Breast epithelium (tissue), 4 donors: ENCODE measurements at regions not wholly inside any gene's neighbourhood (a gene's known extent, or its start where the extent isn't known, plus 50 kb on each side); places are given as distances from the start of the nearest gene placed in this dataset.

ENCODE experiments used
- DNase-seq, 2 donors: peaks; one replicate each; pipeline ENCODE4 v3.0.0-alpha.2; 2019; ENCODE audit warnings: low spot score in 2 of 2
- H3K27ac ChIP-seq, 2 donors: fragments of 200-600 bp; sonication (generic) in 1 of 2; one replicate each; pipeline ENCODE4 v1.5.1; 2016 to 2019; ENCODE audit warnings: mild to moderate bottlenecking in 1 of 2
- H3K27me3 ChIP-seq, 2 donors: fragments of 200-600 bp; sonication (generic) in 1 of 2; one replicate each; pipeline versions ENCODE4 v1.5.1 to v1.6.0; 2017 to 2019; ENCODE audit warnings: control low read depth in 1 of 2, mild to moderate bottlenecking in 1 of 2
- H3K36me3 ChIP-seq: fragments of 200-600 bp; one replicate; pipeline ENCODE4 v1.5.1; 2019
- H3K4me1 ChIP-seq, 2 donors: fragments of 200-600 bp; sonication (generic); one replicate each; pipeline ENCODE4 v1.5.1; 2016 to 2019; ENCODE audit warnings: control low read depth in 1 of 2
- H3K4me3 ChIP-seq, 3 donors: fragments of 200-600 bp; sonication (generic); 1 replicate in 2 of 3; 2 replicates in 1 of 3; pipeline ENCODE4 v1.5.1; 2016 to 2019; ENCODE audit warnings: mild to moderate bottlenecking in 3 of 3, moderate library complexity in 2 of 3
- H3K9me3 ChIP-seq, 2 donors: fragments of 200-600 bp; sonication (generic) in 1 of 2; one replicate each; pipeline ENCODE4 v1.5.1; 2016 to 2019; ENCODE audit warnings: control low read depth in 1 of 2
- POLR2A ChIP-seq: fragments of 450-650 bp; IDR thresholded peaks from one replicate; pipeline ENCODE4 v1.6.1; 2016; ENCODE audit warnings: antibody characterized with exemption, mild to moderate bottlenecking, moderate library complexity
- POLR2AphosphoS5 ChIP-seq, 3 donors: sonication (generic); formaldehyde crosslinking; IDR thresholded peaks; one replicate each; pipeline ENCODE4 v1.6.1; 2017; ENCODE audit warnings: antibody characterized with exemption in 3 of 3
- intact Hi-C: fragments of 100-400 bp; cut with DNase I; formaldehyde crosslinking; loops from one replicate; pipeline ENCODE4 v1.15.1; 2023; ENCODE audit warnings: low total_unique reads
- TF ChIP-seq, protein P1 (sequence below), 3 donors: fragments of 450-650 bp; IDR thresholded peaks; one replicate each; pipeline ENCODE4 v1.5.1; 2016 to 2017; ENCODE audit warnings: antibody characterized with exemption in 3 of 3, mild to moderate bottlenecking in 3 of 3, moderate library complexity in 3 of 3

GRCh38 chr2:65842104-65842503, 409.7 kb upstream of the SPRED2 start:
- no peak overlapping the region for H3K4me3 ChIP-seq
- H3K9me3 ChIP-seq, result no peaks in the 10 kb centered on the region
- TF ChIP-seq POLR2AphosphoS5 (IDR thresholded peaks at IDR 0.05), result no peak
- TF ChIP-seq, protein P1, sequence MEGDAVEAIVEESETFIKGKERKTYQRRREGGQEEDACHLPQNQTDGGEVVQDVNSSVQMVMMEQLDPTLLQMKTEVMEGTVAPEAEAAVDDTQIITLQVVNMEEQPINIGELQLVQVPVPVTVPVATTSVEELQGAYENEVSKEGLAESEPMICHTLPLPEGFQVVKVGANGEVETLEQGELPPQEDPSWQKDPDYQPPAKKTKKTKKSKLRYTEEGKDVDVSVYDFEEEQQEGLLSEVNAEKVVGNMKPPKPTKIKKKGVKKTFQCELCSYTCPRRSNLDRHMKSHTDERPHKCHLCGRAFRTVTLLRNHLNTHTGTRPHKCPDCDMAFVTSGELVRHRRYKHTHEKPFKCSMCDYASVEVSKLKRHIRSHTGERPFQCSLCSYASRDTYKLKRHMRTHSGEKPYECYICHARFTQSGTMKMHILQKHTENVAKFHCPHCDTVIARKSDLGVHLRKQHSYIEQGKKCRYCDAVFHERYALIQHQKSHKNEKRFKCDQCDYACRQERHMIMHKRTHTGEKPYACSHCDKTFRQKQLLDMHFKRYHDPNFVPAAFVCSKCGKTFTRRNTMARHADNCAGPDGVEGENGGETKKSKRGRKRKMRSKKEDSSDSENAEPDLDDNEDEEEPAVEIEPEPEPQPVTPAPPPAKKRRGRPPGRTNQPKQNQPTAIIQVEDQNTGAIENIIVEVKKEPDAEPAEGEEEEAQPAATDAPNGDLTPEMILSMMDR (IDR thresholded peaks at IDR 0.05), result no peak
- no peak for TF ChIP-seq POLR2A
- no peaks in the 10 kb centered on the region for H3K27me3 ChIP-seq
- no peaks in the 10 kb centered on the region for H3K4me1 ChIP-seq
- H3K27ac ChIP-seq, result no peak overlapping the region
- DNase-seq, result no peak
- intact Hi-C loops, result no loop called here
- no peaks in the 10 kb centered on the region for H3K36me3 ChIP-seq

DNA sequence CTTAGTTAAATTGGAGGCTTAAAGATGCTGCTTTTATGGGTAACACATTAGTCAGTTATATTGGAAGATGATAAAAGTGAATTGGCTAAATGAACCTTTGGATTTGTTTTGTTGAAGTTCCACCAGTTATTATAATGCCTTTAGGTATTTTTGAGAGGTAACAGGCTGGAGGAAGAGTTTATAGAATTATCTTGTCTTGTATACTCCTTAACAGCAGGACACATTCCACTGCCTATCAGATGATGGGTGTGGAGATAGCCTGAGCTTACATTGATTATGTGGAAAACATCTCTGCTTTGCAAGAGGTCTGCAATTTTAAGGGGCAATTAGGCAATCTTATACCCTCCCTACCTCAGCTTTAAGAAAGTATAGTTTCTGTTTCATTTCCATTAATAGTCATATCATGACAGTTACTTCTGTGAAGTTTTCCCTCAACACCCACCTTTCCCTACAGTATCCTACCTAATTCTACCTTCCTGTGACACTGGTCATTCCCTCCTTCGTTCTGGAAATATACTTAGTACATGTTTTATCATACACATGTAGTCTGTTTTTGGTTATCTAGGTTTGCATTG, 403.7 kb upstream of the SPRED2 start:
- H3K27me3 ChIP-seq, result no peaks in the 10 kb centered on the region
- intact Hi-C loops, result no loop called here

GRCh38 chr2:65834771-65835475, 402.5 kb upstream of the SPRED2 start:
- no peak for DNase-seq
- TF ChIP-seq POLR2AphosphoS5 (IDR thresholded peaks at IDR 0.05), result no peak
- TF ChIP-seq, protein P1 (IDR thresholded peaks at IDR 0.05), result no peak
- TF ChIP-seq POLR2A, result no peak
- no peaks in the 10 kb centered on the region for H3K27me3 ChIP-seq
- no peaks in the 10 kb centered on the region for H3K4me1 ChIP-seq
- no peak overlapping the region for H3K4me3 ChIP-seq
- intact Hi-C loops, result no loop called here
- H3K36me3 ChIP-seq, result no peaks in the 10 kb centered on the region
- H3K27ac ChIP-seq, result no peak overlapping the region
- no peaks in the 10 kb centered on the region for H3K9me3 ChIP-seq

More for the DNA sequence above, 403.7 kb upstream of the SPRED2 start:
- H3K4me3 ChIP-seq, result no peak overlapping the region
- H3K9me3 ChIP-seq, result no peaks in the 10 kb centered on the region
- H3K4me1 ChIP-seq, result no peaks in the 10 kb centered on the region
- DNase-seq, result no peak
- H3K36me3 ChIP-seq, result no peaks in the 10 kb centered on the region
- TF ChIP-seq, protein P1 (IDR thresholded peaks at IDR 0.05), result no peak
- no peak for TF ChIP-seq POLR2A
- no peak for TF ChIP-seq POLR2AphosphoS5 (IDR thresholded peaks at IDR 0.05)
- H3K27ac ChIP-seq, result no peak overlapping the region

GRCh38 chr2:65834062-65834461, 401.7 kb upstream of the SPRED2 start:
- TF ChIP-seq, protein P1 (IDR thresholded peaks at IDR 0.05), result no peak
- TF ChIP-seq POLR2A (no peak), POLR2AphosphoS5 (IDR thresholded peaks at IDR 0.05) (no peak)
- intact Hi-C loops, result no loop called here
- H3K4me1 ChIP-seq, result no peaks in the 10 kb centered on the region
- no peaks in the 10 kb centered on the region for H3K9me3 ChIP-seq
- no peak overlapping the region for H3K4me3 ChIP-seq
- DNase-seq, result no peak
- H3K36me3 ChIP-seq, result no peaks in the 10 kb centered on the region
- H3K27ac ChIP-seq, result no peak overlapping the region
- H3K27me3 ChIP-seq, result no peaks in the 10 kb centered on the region

- Histone ChIP-seq H3K4me3 (no peak overlapping the region), H3K27ac (no peak overlapping the region), H3K9me3 (no peaks in the 10 kb centered on the region), H3K4me1 (no peaks in the 10 kb centered on the region), H3K36me3 (no peaks in the 10 kb centered on the region), H3K27me3 (no peaks in the 10 kb centered on the region)
- intact Hi-C loops, result no loop called here
- DNase-seq, result no peak
- TF ChIP-seq POLR2A (no peak), POLR2AphosphoS5 (IDR thresholded peaks at IDR 0.05) (no peak)
- TF ChIP-seq, protein P1 (IDR thresholded peaks at IDR 0.05), result no peak
Measured at GRCh38 chr2:65831509-65831908, 399.1 kb upstream of the SPRED2 start.
